Nephron (organoid): ENCODE measurements at regions not wholly inside any gene's neighbourhood (a gene's known extent, or its start where the extent isn't known, plus 50 kb on each side); places are given as distances from the start of the nearest gene placed in this dataset.

Experiments used
- H3K27ac Mint-ChIP-seq, 3 experiments: 2 replicates each; pipeline ENCODE4 v1.8.0; 2020; ENCODE audit warnings: mixed read lengths in 3 of 3, mild to moderate bottlenecking in 2 of 3, moderate library complexity in 1 of 3
- H3K27me3 Mint-ChIP-seq: 2 replicates; pipeline ENCODE4 v1.8.0; 2021; ENCODE audit warnings: low read depth, mild to moderate bottlenecking, moderate library complexity, mixed read lengths
- H3K36me3 Mint-ChIP-seq: 2 replicates; pipeline ENCODE4 v1.8.0; 2020; ENCODE audit warnings: low read depth, mixed read lengths
- H3K4me1 Mint-ChIP-seq: 2 replicates; pipeline ENCODE4 v1.8.0; 2020; ENCODE audit warnings: mixed read lengths
- H3K4me3 Mint-ChIP-seq, 3 experiments: 2 replicates each; pipeline ENCODE4 v1.8.0; 2020; ENCODE audit warnings: mild to moderate bottlenecking in 3 of 3, mixed read lengths in 3 of 3, moderate library complexity in 2 of 3
- H3K9me3 Mint-ChIP-seq: 2 replicates; pipeline ENCODE4 v1.8.0; 2020; ENCODE audit warnings: mixed read lengths
- TF ChIP-seq, protein P1 (sequence below), 3 experiments: fragments of 200-600 bp; sonication (generic); IDR thresholded peaks; one replicate each; pipeline ENCODE4 v1.5.0; 2021; ENCODE audit warnings: antibody characterized with exemption in 3 of 3; ENCODE audit not compliant: unreplicated experiment in 3 of 3

DNA sequence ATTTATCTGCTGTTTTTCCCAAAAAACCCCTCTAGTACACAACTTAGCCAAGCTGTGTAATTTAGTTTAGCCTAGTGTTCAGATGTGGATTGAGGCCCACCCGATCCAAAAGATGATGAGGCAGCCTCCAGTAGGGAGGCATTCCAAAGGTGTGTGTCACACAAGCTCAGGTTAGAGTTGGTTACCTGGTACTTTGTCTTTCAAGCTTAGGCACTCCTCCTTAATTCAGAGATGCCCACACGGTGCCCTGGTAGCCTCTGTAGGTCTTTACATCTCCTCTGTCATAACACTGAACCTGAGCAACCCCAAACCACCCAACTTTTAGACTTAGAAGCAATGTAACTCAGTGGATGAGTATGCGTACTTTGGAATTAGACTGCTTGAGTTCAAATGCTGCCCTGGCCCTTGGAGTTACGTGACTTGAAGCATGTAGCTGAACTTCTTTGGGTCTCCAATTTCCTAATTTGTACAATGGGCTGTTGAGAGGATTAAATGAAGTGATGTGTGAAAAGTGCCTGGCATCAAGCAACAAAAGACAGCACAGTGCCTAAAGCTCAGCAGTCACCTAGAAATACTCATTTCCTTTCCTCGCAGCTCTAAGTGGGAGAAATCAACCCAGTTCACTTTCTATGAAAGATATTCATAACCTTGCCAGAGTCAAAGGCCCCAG, 284.6 kb upstream of the RARB start:
- Mint-ChIP-seq H3K4me3 (no peak overlapping the region), H3K36me3 (peaks cover 3% of the 10 kb centered on the region), H3K9me3 (peaks cover 3% of the 10 kb centered on the region), H3K4me1 (no peaks in the 10 kb centered on the region), H3K27ac (no peak overlapping the region), H3K27me3 (no peaks in the 10 kb centered on the region)
- TF ChIP-seq, protein P1, sequence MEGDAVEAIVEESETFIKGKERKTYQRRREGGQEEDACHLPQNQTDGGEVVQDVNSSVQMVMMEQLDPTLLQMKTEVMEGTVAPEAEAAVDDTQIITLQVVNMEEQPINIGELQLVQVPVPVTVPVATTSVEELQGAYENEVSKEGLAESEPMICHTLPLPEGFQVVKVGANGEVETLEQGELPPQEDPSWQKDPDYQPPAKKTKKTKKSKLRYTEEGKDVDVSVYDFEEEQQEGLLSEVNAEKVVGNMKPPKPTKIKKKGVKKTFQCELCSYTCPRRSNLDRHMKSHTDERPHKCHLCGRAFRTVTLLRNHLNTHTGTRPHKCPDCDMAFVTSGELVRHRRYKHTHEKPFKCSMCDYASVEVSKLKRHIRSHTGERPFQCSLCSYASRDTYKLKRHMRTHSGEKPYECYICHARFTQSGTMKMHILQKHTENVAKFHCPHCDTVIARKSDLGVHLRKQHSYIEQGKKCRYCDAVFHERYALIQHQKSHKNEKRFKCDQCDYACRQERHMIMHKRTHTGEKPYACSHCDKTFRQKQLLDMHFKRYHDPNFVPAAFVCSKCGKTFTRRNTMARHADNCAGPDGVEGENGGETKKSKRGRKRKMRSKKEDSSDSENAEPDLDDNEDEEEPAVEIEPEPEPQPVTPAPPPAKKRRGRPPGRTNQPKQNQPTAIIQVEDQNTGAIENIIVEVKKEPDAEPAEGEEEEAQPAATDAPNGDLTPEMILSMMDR (IDR thresholded peaks at IDR 0.05; ENCODE audit: unreplicated experiment in 3 of 3), result no peak

DNA sequence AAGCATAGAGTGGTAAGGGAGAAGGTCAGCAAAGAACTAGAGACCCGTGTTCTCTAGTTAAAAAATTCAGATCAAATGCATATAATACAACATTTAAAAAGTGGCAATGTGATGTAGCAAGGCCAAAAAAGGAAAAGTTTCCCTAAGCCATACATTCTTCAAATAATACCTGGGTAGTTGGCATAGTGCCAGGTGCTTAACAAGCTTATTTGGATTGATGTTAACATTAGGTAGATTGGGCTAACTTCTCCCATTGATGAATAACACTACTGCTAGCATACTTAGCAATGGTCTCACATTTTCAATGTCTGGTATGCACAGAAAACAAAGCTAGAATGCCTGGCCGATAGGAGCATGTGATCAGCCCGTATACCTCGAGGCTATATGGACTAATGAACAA, 283.6 kb upstream of the RARB start:
- TF ChIP-seq, protein P1 (IDR thresholded peaks at IDR 0.05; ENCODE audit: unreplicated experiment in 3 of 3), result no peak
- Mint-ChIP-seq H3K4me1 (no peaks in the 10 kb centered on the region), H3K4me3 (no peak overlapping the region), H3K9me3 (no peaks in the 10 kb centered on the region), H3K36me3 (no peaks in the 10 kb centered on the region), H3K27me3 (no peaks in the 10 kb centered on the region), H3K27ac (no peak overlapping the region)

DNA sequence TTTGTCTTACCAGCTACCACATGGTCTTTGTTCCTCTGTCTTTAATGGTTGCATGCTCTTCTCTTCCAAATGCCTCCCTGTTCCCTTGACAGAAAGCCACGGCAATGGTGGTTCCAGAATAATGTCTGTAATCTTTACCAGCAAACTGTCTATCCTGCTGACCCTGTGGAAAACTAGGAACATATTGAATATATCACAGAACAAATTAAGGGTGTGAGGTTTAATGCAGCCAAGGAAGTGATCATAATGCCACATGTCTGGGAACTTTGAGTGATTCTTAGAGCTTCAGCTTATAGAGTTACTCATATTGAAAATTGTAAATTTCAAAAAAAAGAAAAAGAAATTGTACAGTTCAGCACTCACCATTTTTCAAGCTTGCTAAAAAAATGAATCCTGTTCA, 282.9 kb upstream of the RARB start:
- TF ChIP-seq, protein P1 (IDR thresholded peaks at IDR 0.05; ENCODE audit: unreplicated experiment in 3 of 3), result no peak
- no peaks in the 10 kb centered on the region for H3K4me1 Mint-ChIP-seq

DNA sequence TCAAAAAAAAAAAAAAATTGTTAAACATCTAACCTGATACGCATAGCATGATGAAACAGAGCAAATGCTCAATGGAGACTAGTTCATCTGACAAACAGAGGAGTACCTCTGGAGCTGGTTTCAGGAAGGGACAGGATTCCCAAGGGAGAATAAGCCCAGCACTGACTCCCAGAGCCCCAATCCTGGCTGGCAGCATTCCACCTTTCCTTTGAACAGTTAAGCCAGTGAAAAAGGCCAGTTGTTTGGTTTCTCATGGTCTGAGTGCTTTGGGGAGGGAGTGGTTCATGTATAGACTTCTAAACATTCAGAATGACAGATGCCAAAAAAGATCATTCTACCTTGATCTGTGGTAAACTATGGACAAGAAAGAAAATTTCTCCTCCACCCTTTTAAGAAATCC, 277.9 kb upstream of the RARB start:
- Mint-ChIP-seq H3K4me1 (peaks cover 26% of the 10 kb centered on the region), H3K4me3 (no peak overlapping the region), H3K36me3 (no peaks in the 10 kb centered on the region), H3K27ac (no peak overlapping the region), H3K9me3 (no peaks in the 10 kb centered on the region), H3K27me3 (no peaks in the 10 kb centered on the region)
- TF ChIP-seq, protein P1 (IDR thresholded peaks at IDR 0.05; ENCODE audit: unreplicated experiment in 3 of 3), result no peak

More for the DNA sequence above, 282.9 kb upstream of the RARB start:
- Mint-ChIP-seq H3K4me3 (no peak overlapping the region), H3K9me3 (no peaks in the 10 kb centered on the region), H3K36me3 (no peaks in the 10 kb centered on the region), H3K27ac (no peak overlapping the region), H3K27me3 (no peaks in the 10 kb centered on the region)

DNA sequence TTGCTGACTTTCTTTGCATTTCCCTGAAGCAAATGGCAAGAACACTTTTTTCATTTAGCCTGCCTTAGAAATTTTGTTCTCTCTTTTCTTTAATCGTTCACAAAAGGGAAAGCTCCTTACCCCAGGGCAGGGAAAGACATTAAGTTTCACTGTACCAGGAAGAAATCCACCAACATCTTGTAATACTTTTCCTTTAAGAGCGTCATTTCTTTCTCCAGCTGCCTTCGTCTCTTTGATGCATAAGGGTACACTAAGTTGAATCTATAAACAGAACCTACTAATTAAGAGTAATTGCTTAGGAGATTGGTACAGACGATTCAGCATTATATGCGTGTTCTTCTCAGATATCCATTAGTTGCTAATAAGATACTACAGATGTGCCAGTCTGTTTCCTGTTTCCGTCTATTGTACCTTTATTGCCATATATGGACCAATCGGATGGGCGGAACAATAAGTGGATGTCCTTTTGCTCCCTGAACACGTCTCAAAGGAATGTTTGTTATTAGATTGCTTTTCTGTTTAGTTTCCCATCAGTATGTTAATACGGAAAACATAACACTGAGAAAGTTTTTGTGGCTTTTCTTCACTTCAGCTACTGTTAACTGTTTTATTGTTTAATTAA, 276.7 kb upstream of the RARB start:
- peaks cover 32% of the 10 kb centered on the region for H3K4me1 Mint-ChIP-seq
- H3K27ac Mint-ChIP-seq, result peak overlapping the region in 2 of 3 experiments; percentile 78 to 81

More for the DNA sequence above, 276.7 kb upstream of the RARB start:
- H3K27me3 Mint-ChIP-seq, result no peaks in the 10 kb centered on the region
- no peaks in the 10 kb centered on the region for H3K9me3 Mint-ChIP-seq
- no peaks in the 10 kb centered on the region for H3K36me3 Mint-ChIP-seq
- TF ChIP-seq, protein P1 (IDR thresholded peaks at IDR 0.05; ENCODE audit: unreplicated experiment in 3 of 3), result no peak
- H3K4me3 Mint-ChIP-seq, result peak overlapping the region in 2 of 3 experiments; percentile 41 to 77
